Cardiac muscle cell (in vitro differentiated cells and primary cell): ENCODE measurements at regions not wholly inside any gene's neighbourhood (a gene's known extent, or its start where the extent isn't known, plus 50 kb on each side); places are given as distances from the start of the nearest gene placed in this dataset.

Experiments
- DNase-seq, 2 donors: peaks; one replicate each; pipeline versions ENCODE4 v3.0.0 to v3.0.0-alpha.2; 2010 to 2017; ENCODE audit warnings: low read depth in 1 of 2, low spot score in 1 of 2
- H3K27ac ChIP-seq: fragments of 200-600 bp; sonication (generic); 2 replicates; pipeline ENCODE4 v1.5.1; 2016
- H3K27me3 ChIP-seq: fragments of 200-600 bp; sonication (generic); 2 replicates; pipeline ENCODE4 v1.6.0; 2016; ENCODE audit warnings: control low read depth
- H3K36me3 ChIP-seq: fragments of 200-600 bp; sonication (generic); 2 replicates; pipeline ENCODE4 v1.5.1; 2016; ENCODE audit warnings: control low read depth
- H3K4me1 ChIP-seq: fragments of 200-600 bp; sonication (generic); 2 replicates; pipeline ENCODE4 v1.8.1; 2017; ENCODE audit warnings: low read depth, mild to moderate bottlenecking, mixed run types
- H3K4me3 ChIP-seq: fragments of 200-600 bp; sonication (generic); 2 replicates; pipeline ENCODE4 v1.5.1; 2016; ENCODE audit warnings: mild to moderate bottlenecking
- H3K9me3 ChIP-seq: fragments of 200-600 bp; sonication (generic); 2 replicates; pipeline ENCODE4 v1.5.1; 2017; ENCODE audit warnings: low read depth, mild to moderate bottlenecking, control low read depth
- CTCF ChIP-seq: IDR thresholded peaks from 2 replicates; pipeline ENCODE4 v1.5.1; 2012; ENCODE audit warnings: low read depth, mild to moderate bottlenecking, low read length

- Histone ChIP-seq H3K27me3 (no peaks in the 10 kb centered on the region), H3K4me1 (no peaks in the 10 kb centered on the region), H3K9me3 (no peaks in the 10 kb centered on the region), H3K36me3 (no peaks in the 10 kb centered on the region), H3K27ac (no peak overlapping the region), H3K4me3 (no peak overlapping the region)
- DNase-seq, result no peak
- no peak for TF ChIP-seq CTCF
Observed at GRCh38 chr10:64408391-64409183, 887.4 kb downstream of the REEP3 start.

- Histone ChIP-seq H3K4me1 (no peaks in the 10 kb centered on the region), H3K27ac (no peak overlapping the region), H3K9me3 (no peaks in the 10 kb centered on the region), H3K4me3 (no peak overlapping the region), H3K27me3 (no peaks in the 10 kb centered on the region), H3K36me3 (no peaks in the 10 kb centered on the region)
- DNase-seq, result no peak
- TF ChIP-seq CTCF, result no peak
Observed at GRCh38 chr10:64409349-64409748, 888.1 kb downstream of the REEP3 start.

- Histone ChIP-seq H3K27me3 (no peaks in the 10 kb centered on the region), H3K27ac (no peak overlapping the region), H3K9me3 (no peaks in the 10 kb centered on the region), H3K4me3 (no peak overlapping the region), H3K36me3 (no peaks in the 10 kb centered on the region), H3K4me1 (no peaks in the 10 kb centered on the region)
- no peak for TF ChIP-seq CTCF
- DNase-seq, result no peak
Observed at GRCh38 chr10:64416011-64416410, 894.8 kb downstream of the REEP3 start.

- H3K9me3 ChIP-seq, result no peaks in the 10 kb centered on the region
- H3K4me3 ChIP-seq, result no peak overlapping the region
- no peaks in the 10 kb centered on the region for H3K27me3 ChIP-seq
- no peak overlapping the region for H3K27ac ChIP-seq
- no peaks in the 10 kb centered on the region for H3K4me1 ChIP-seq
- TF ChIP-seq CTCF, result no peak
- no peaks in the 10 kb centered on the region for H3K36me3 ChIP-seq
- DNase-seq, result no peak
Observed at GRCh38 chr10:64419461-64419860, 898.3 kb downstream of the REEP3 start.

GRCh38 chr10:64426745-64427144 is 905.5 kb downstream of the REEP3 start:
- Histone ChIP-seq H3K4me3 (no peak overlapping the region), H3K4me1 (no peaks in the 10 kb centered on the region), H3K36me3 (no peaks in the 10 kb centered on the region), H3K9me3 (no peaks in the 10 kb centered on the region), H3K27me3 (no peaks in the 10 kb centered on the region), H3K27ac (no peak overlapping the region)
- no peak for TF ChIP-seq CTCF
- no peak for DNase-seq
